Limb (tissue), 2 donors: ENCODE measurements at regions not wholly inside any gene's neighbourhood (a gene's known extent, or its start where the extent isn't known, plus 50 kb on each side); places are given as distances from the start of the nearest gene placed in this dataset.
"Not testable (repeated sequence)": the region's sequence is repeated elsewhere in the genome, so short reads cannot be mapped to it uniquely, and the experiment has no call there.

Experiments
- DNase-seq, 2 donors: peaks; one replicate each; pipeline ENCODE4 v3.0.0-alpha.2; 2016; ENCODE audit errors: extremely low spot score in 2 of 2

DNA sequence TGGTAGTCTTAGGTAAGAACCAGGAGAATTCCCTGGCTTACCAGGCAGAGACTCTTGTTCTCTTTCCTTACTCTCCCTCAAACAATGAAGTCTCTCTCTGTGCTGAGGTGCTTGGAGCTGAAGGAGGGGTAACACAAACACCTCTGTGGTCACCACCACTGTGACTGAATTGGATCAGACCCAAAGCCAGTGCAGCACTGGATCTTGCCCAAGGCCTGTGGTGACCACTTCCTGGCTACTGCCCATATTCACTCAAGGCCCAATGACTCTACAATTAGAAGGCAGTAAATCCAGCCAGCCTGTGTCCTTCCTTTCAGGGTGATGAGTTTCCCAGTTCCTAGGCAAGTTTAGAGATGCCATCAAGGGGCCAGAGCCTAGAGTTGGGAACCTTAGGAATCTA is 706.8 kb downstream of the SLC4A3 start:
- DNase-seq: no peak

DNA sequence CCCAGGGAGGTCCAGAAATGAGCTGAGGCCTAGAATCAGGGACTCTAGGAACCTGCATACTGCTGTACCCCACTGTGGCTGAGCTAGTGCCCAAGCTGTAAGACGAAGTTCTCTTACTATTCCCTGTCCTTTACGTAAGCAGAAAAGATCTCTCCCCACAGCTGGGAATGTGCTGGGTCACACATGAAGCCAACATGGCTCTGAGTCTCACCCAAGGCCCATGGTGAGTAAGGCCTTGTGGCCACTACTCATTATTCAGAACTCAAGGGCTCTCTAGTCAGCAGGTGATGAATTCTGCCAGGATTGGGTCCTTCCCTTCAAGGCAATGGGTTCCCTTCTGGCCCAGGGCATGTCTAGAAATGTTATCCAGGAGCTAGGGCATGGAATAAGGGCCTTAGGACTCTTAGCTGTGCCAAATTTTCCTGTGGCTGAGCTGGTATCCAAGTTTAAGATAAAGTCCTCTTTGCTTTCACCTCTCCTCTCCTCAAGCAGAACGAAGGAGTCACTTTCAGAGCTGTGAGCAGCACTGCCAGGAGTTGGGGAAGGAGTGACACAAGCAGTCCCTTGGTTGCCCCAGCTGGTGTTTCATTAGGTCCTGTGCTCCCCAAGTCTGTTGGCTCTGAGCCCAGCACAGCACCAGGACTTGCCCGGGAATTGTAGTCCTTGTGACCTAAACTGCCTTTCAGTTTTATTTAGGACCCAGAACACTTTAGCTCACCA is 707.6 kb downstream of the SLC4A3 start:
- no peak for DNase-seq

DNA sequence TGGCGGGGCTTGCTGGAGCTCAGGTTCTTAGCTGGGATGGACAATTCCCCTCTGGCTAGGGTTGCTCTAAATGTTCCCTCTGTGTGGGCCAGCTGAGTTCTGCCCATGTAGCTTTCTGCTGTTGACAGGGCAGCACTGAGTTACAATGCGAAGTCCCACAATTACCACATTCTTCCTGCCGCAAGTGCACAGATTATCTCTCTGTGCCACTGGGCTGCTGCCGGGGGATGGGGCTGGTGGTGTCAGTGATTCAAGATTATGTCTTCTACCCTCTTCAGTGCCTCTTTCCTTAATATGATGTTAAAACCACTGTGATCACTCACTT is 708.1 kb downstream of the SLC4A3 start:
- DNase-seq: no peak

DNA sequence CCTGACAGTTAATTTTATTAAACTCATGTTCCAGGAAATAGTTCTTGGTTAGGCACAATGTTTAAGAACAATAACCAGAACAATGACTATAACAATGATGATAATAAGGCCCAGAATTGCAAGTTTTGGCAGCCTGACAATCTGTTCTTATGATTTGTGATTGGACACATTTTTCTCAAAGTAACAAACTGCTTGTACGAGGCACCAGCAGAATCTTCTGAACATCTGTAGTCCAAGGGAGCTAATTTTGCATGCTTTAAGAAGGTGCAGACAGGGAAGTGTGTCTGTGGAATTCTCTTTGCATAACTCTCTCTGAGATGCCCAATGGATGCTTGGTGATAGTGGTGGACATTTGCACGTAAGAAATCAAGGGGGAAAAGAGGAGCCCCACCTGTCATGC is 709.3 kb downstream of the SLC4A3 start:
- DNase-seq: no peak

DNA sequence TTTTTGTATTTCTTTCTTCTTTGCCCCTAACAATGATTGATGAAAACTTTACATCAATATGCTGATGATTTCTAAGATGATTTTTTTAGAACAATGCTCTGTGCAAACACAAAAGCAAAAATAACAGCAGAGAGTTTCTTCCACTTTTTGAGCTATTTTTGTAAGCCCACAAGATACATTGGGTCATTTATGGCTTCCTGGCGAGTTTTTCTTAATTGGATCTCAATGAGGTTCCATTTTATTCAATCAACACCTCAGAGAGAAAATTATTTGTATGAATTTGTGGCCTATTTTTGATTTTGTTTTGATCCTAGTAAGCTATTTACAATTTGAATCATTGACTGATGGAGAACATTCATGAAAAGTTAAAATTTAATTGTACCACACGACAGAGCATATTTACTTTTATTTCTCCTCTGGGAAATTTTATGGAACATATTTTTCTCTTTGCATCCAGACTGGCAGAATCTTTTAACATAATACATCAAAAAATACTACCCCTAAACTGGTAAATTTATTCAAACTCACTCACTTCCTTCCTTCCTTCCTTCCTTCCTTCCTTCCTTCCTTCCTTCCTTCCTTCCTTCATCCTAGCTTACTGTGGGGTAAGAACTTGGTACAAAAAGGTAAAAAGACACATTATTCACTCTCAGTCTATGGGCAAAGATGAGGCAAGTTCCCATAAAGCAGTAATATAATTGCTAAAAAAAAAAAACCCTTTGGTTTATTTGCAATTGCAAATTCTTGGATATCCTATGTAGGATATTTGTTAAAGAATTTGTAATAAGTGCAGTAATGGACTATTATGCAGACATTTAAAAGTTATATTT is 710.4 kb downstream of the SLC4A3 start:
- no peak for DNase-seq

DNA sequence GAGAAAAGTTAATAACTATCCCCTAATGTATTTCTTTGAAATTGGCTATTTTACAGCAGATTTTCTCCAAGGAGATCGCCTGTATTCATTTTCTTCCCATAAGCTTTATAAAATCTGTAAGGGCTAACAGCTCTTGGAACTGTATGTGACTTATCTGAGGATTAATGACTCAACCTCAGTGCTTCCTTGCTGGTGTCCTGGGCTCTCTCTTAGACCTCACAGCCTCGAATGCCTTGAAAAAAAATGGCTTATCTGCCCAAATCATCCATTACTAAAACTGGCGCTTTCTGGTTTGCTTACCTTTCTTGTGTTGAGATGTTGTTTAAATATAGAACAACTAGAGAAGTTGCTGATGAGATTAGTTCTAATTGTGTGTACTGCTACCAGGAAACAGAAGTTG is 713.6 kb downstream of the SLC4A3 start:
- DNase-seq: no peak

DNA sequence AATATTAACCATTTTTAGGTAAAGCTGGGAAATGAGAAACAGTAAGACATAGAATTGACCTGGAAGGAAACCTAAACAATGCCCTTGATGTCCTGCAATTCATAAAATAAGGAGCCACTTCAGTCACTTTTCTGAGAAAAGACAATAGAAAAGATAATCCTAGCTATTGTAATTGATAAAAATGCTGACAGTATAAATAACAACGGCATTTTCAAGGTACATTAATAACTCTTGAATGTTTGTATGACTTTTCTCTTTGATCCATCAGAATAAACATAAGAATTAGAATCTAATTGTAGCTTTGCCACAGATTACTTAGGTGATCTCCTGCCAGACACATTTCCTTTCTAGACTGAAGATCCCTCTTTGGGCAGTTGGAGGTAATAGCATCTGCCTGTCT is 719.5 kb downstream of the SLC4A3 start:
- DNase-seq: no peak

DNA sequence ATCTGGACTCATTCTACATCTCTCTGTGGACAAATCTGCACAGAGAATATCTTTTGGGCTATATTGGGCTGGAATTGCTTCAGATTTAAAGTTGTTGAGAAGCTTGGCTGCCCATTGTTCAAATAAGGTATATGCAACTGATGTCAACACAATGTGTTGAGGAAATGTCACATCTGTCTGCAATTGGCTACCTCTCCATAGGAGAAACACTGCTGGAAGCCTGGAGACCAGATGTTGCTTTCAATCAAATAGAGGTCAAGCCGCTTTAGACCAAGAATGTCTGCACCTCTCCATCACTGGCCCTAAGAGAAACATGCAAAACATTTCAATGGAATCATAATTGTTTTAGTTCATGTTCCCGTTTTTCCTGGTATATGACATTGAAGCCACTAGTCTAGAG is 720.2 kb downstream of the SLC4A3 start:
- DNase-seq: no peak

DNA sequence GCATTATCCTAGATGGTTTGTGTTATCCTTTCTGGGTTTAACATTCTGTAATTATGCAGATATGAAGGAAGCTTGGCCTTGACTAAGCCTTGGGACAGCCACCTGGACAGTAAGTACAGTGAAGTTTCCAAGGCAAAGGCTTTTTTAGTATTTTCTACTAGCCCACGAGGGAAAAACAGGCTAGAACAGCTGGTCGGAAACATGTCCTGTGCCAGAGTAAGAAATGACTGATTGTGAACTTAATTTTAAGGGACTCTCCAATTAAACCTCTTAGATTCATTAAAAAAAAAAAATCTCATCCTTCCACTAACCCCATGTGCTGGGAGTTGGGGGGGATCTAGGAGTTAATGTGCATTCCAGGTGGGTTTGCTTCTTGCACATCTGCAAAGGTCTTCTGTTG is 720.8 kb downstream of the SLC4A3 start:
- no peak for DNase-seq

DNA sequence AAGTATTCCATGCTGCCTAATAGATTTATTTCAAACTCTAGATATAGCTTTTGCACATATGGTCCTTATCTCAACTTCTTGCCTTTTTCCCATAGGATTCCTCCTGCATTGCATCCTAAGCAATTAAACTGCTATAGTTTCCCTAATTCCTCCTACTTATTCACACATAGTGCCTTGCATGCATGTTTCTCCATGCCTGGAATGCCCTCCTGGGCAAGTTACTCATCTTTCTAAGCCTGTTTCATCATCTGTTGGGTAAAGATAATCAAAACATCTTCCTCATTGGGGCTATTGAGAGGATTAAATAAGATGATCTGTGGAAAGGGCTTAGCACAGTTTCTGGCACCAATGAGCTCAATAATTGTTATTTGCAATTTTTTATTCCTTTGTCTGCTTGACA is 726.5 kb downstream of the SLC4A3 start:
- no peak for DNase-seq

DNA sequence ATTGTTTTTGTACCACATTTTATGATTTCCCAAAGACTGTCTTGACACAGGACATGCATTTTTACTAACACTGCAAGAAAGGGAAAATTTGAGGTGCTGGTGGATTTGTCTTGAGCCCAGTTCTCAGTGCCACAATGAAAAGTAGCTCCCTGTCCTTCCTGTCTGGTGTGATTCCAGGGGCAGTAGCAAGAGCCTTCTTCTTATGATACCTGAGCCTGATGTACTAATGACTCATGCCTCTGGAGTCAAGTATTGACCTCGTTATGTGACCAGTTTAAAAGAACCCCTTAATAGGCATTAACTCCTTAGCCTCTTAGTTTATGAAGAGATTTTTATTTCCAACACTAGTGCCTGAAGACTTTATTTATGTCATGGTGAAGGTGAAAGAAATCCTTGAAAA is 728.6 kb downstream of the SLC4A3 start:
- DNase-seq: no peak

DNA sequence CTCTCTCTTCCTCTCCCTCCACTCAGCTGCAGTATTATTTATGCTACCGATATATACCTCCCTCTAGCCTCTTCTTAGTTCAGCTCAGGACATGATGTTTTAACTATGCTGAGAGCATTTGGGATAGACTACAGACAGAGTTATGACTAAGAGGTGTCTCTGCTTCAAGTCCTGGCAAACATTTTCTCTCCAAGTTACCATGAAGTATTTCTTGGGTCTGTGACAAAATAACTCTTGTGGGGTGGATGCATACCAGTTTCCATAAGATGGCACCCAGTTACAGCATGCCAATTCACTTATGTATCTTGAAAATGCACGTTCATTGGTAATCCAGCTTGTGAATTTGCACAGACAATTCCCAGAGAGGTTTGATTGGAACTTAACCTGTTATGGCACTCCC is 737.6 kb downstream of the SLC4A3 start:
- DNase-seq: no peak

DNA sequence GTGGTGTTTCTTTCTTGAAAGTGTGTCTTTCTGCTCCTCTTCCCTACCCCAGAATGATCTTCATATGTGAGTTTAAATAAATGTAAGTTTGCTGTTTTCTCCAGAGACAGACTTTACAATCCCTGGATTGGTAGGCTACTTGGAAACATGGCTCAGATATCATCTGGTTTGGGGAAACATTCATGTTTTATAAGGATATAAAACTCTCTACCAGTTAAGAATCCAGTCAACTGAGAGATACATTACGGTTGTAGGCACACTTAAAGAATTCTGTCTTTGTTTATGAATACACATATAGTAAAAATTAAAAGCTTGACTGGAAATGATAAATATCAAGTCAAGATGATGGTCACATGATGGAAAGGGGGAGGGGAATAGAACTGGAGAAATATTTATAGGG is 739.3 kb downstream of the SLC4A3 start:
- DNase-seq: no peak

DNA sequence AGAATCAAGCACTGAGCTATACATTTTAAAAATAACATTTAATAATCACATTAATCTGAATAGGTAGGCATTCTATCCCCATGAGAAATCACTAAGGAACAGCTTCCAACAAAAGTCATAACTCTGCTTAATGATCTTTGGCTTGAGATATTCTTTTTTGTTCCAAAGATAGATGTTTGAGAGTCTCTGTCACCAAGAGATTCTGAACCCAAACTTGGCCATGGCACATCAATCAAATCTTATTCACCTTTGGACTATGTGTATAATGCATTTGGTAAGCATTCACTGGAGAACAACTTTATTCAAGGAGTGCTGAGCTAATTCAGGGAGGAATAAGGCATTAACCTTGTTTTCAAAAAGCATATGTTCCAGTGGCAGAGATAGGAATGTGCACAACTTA is 743.3 kb downstream of the SLC4A3 start:
- DNase-seq: no peak

DNA sequence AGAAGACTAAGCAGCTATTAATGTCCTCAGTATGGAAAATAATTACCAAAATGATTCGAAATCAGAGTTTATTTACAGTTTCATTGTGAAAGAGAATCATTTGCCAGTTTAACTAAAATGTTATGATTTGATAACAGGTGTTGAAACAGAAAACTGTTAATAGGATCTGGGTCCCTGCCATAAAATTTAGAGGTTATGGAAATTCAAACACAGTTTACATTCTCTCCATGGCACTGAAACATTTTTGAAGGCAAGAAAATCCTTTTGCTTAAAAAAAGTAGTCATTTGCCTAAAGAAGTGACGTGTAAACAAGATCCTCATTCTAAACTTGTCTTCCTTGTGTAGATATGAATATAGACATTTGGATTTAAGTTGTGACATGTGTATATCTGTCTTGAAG is 743.8 kb downstream of the SLC4A3 start:
- no peak for DNase-seq

DNA sequence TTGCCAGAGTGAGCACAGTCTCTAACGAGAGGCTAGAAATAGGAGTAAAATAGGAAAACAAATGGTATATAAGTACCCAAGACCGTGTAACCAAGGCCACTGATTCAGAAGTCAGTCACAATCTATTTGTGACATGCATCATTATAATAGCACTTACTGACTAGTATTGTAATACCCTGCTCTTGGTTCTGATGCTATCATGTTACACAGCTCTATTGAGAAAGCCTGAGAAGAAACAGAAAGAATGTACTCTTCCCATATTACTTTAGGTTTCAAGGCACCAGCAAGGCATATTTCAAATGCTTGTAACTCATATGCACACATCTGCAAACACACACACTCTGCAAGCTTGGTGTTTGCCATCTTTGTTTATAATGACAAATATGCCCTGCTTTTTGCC is 746.4 kb downstream of the SLC4A3 start:
- DNase-seq: no peak

DNA sequence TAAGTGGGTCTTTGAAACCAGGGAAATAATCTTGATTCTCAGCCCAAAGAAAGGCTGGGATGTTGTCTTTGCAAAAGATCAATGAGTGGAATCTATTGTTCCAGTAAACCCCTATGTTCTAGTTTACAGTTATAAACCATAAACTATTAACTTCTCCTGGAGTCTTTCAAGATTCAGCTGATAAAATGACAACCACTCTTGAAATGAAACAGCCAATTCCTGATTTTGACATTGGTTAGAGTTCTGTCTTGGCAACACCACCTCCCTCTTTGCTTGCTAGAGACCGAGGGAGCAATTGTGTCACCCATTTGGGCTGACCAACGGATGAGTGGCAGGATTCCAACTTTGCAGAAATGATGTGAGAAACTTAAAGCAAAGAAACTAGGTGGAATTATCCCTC is 746.9 kb downstream of the SLC4A3 start:
- no peak for DNase-seq

DNA sequence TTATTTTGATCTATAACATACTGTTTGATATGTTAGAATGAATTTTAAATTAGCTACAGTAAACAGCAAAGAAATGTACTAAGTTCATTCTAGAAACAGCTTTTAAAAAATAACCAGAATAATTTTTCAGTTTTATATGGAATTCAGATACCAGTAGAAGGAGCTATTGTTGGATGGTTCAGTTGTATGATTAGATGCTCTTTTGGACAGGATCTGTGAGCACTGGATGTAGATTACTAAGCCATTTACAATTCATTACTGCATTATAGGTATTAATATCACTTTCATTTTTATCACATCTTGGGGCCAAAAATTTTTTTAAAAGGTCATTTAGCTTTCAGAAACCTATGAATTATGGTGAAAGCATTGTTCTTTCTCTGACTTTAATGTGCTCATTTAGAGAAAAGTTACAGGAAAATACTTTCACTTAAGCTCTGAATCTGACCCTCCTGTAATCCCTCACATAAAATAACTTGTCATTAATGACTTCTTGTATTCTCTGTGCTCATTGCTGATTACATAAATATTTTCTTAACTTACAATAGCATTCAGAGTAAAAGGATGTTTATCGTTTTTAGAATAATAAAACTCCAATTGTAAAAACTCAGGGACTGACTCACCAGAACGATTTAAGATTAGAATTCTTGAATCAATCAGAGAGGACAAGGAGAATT is 750.2 kb downstream of the SLC4A3 start:
- DNase-seq: no peak

DNA sequence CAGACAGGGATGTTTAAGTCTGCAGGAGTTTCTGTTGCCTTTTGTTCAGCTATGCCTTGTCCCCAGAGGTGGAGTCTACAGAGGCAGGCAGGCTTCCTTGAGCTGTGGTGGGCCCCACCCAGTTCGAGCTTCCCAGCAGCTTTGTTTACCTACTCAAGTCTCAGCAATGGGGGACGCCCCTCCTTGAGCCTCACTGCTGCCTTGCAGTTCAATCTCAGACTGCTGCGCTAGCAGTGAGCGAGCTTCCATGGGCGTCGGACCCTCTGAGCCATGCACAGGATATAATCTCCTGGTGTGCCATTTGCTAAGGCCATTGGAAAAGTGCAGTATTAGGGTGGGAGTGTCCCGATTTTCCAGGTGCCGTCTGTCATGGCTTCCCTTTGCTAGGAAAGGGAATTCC is 760.3 kb downstream of the SLC4A3 start:
- DNase-seq: not testable (repeated sequence)

DNA sequence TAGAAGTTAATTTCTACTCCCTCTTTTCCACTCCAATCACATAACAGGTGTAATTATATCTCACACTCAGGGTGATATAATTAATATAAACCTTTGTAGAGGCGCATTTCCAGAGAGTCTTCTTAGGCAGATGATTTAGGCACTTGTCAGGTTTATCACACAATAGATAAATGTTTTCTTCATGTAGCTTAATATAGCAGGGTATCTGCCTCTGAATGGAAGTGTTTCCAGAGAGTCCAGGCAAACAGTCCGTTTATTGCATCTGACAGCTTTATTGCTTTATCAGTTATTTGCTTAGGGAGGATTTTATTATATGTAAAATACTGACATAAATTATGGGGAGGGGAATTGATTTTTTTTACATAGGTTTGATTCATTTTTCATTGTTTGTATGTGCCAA is 766.3 kb downstream of the SLC4A3 start:
- no peak for DNase-seq

DNA sequence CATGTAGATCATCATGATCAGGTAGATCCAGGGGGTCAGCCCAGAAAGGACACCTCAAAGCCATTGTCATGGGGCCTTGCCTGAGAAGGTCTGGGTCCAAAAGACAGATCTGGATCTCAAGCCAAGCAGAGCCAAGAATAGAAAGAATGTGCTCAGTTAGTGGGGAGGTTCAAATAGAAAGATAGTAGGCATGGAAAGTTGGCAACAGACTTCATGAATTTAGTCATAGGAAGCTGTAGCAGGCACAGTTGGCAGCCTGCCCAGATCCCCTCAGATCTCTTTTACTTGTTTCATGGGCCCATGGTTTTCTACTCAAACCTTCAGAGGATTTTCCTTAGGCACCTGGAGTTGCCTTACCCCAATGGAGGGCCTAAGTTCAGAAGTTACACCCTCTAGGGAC is 767.0 kb downstream of the SLC4A3 start:
- peak; percentile 36 to 43 for DNase-seq

DNA sequence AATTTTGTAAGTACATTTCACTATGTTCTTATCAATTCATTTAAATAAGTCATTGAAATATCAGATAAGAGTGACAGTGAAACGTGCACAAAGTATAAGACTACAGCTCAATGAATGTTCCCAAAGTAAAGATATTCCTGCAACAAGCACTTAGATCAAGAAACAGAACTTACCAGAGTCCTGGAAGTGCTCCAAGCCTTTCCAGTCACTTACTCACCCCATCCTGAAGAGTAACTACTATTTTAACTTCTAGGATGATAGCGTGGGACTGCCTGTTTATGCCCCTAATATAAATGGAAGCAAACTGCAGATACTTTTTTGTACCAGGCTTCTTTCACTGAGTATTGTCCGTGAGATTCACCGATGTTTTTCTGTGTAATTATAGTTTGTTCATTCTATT is 768.9 kb downstream of the SLC4A3 start:
- no peak for DNase-seq

DNA sequence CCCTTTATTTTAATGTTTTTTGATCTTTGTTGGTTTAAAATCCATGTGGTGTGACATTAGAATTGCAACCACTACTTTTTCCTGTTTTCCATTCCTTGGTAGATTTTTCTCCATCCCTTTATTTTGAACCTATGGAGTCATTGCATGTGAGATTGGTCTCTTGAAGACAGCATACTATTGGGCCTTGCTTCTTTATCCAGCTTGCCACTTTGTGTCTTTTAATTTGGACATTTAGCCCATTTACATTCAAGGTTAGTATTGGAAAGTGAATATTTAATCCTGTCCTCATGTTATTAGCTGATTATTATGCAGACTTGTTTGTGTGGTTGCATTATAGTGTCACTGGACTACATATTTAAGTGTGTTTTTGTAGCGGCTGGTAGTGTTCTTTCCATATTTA is 782.9 kb downstream of the SLC4A3 start:
- no peak for DNase-seq
